Sigmoid colon (tissue), 3 donors: ENCODE measurements at regions not wholly inside any gene's neighbourhood (a gene's known extent, or its start where the extent isn't known, plus 50 kb on each side); places are given as distances from the start of the nearest gene placed in this dataset.
"Not testable (repeated sequence)": the region's sequence is repeated elsewhere in the genome, so short reads cannot be mapped to it uniquely, and the experiment has no call there.

Experiments used
- POLR2A ChIP-seq, 2 donors: fragments of 450-650 bp; IDR thresholded peaks; one replicate each; pipeline ENCODE4 v1.6.1; 2016; ENCODE audit warnings: antibody characterized with exemption in 2 of 2, mild to moderate bottlenecking in 2 of 2, moderate library complexity in 2 of 2
- TF ChIP-seq, protein P1 (sequence below), 4 experiments: fragments of 450-650 bp in 3 of 4; fragments of 200-600 bp in 1 of 4; IDR thresholded peaks; one replicate each; pipeline ENCODE4 v1.5.1; 2016 to 2019; ENCODE audit warnings: antibody characterized with exemption in 4 of 4, mild to moderate bottlenecking in 3 of 4, moderate library complexity in 2 of 4

DNA sequence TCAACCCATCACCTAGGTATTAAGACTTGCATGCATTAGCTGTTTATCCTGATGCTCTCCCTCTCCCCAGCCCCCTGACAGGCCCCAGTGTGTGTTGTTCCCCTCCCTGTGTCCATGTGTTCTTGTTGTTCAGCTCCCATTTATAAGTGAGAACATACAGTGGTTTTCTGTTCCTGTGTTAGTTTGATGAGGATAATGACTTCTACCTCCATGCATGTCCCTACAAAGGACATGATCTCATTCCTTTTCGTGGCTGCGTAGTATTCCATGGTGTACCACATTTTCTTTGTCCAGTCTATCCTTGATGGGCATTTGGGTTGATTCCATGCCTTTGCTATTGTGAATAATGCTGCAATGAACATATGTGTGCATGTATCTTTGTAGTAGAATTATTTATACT lies 578.3 kb downstream of the ZNF608 start:
- TF ChIP-seq, protein P1, sequence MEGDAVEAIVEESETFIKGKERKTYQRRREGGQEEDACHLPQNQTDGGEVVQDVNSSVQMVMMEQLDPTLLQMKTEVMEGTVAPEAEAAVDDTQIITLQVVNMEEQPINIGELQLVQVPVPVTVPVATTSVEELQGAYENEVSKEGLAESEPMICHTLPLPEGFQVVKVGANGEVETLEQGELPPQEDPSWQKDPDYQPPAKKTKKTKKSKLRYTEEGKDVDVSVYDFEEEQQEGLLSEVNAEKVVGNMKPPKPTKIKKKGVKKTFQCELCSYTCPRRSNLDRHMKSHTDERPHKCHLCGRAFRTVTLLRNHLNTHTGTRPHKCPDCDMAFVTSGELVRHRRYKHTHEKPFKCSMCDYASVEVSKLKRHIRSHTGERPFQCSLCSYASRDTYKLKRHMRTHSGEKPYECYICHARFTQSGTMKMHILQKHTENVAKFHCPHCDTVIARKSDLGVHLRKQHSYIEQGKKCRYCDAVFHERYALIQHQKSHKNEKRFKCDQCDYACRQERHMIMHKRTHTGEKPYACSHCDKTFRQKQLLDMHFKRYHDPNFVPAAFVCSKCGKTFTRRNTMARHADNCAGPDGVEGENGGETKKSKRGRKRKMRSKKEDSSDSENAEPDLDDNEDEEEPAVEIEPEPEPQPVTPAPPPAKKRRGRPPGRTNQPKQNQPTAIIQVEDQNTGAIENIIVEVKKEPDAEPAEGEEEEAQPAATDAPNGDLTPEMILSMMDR (IDR thresholded peaks at IDR 0.05) = not testable (repeated sequence)
- TF ChIP-seq POLR2A (IDR thresholded peaks at IDR 0.05) = not testable (repeated sequence)
